Heart left ventricle (tissue), 16 donors: ENCODE measurements at regions not wholly inside any gene's neighbourhood (a gene's known extent, or its start where the extent isn't known, plus 50 kb on each side); places are given as distances from the start of the nearest gene placed in this dataset.

ENCODE experiments used
- ATAC-seq, 4 donors: fragments of 200-7000 bp; cut with Tn5 transposase; one replicate each; pipeline ENCODE4 v1.9.1; 2020 to 2022; ENCODE audit warnings: moderate library complexity in 4 of 4, mild to moderate bottlenecking in 3 of 4, moderate number of reproducible peaks in 1 of 4
- DNase-seq, 5 donors: peaks; one replicate each; pipeline ENCODE4 v3.0.0-alpha.2; 2020
- H3K27ac ChIP-seq, 12 donors: fragments of 200-600 bp; sonication (generic) in 4 of 12; one replicate each; pipeline versions ENCODE4 v1.5.0 to v1.8.0; 2016 to 2022; ENCODE audit warnings: mild to moderate bottlenecking in 2 of 12
- H3K27me3 ChIP-seq, 9 donors: fragments of 200-600 bp; sonication (generic) in 2 of 9; one replicate each; pipeline versions ENCODE4 v1.5.1 to v1.8.0; 2016 to 2022; ENCODE audit warnings: mild to moderate bottlenecking in 3 of 9
- H3K36me3 ChIP-seq, 9 donors: fragments of 200-600 bp; sonication (generic) in 2 of 9; one replicate each; pipeline versions ENCODE4 v1.5.0 to v1.8.0; 2018 to 2022; ENCODE audit warnings: mild to moderate bottlenecking in 2 of 9
- H3K4me1 ChIP-seq, 12 donors: fragments of 200-600 bp; sonication (generic) in 4 of 12; one replicate each; pipeline versions ENCODE4 v1.5.0 to v1.8.0; 2016 to 2022; ENCODE audit warnings: mild to moderate bottlenecking in 3 of 12
- H3K4me3 ChIP-seq, 12 donors: fragments of 200-600 bp; sonication (generic) in 4 of 12; one replicate each; pipeline versions ENCODE4 v1.5.0 to v1.8.0; 2017 to 2022; ENCODE audit warnings: mild to moderate bottlenecking in 9 of 12, moderate library complexity in 4 of 12
- H3K9me3 ChIP-seq, 12 donors: fragments of 200-600 bp; sonication (generic) in 4 of 12; one replicate each; pipeline versions ENCODE4 v1.5.0 to v1.8.0; 2016 to 2022; ENCODE audit warnings: mild to moderate bottlenecking in 1 of 12
- POLR2A ChIP-seq, 2 donors: fragments of 450-650 bp; IDR thresholded peaks; one replicate each; pipeline ENCODE4 v1.6.1; 2017; ENCODE audit warnings: antibody characterized with exemption in 2 of 2, mild to moderate bottlenecking in 2 of 2, moderate library complexity in 2 of 2
- WGBS, 4 donors: extraction: QIAGEN DNeasy Blood & Tissue Kit in 2 of 4; methylation state at CpG; one replicate each; pipeline versions ENCODE4 v1.1.5 to v1.1.7; 2013 to 2018; 5-methylcytosine and 5-hydroxymethylcytosine counted together
- intact Hi-C, 10 donors: fragments of 100-400 bp; cut with DNase I; formaldehyde crosslinking; loops; one replicate each; pipeline versions ENCODE4 v1.11.1 to v1.14.2; 2022
- TF ChIP-seq, protein P1 (sequence below), 12 donors: fragments of 200-600 bp; sonication (generic) in 4 of 12; IDR thresholded peaks; one replicate each; pipeline versions ENCODE4 v1.5.0 to v1.8.0; 2018 to 2022; ENCODE audit warnings: antibody characterized with exemption in 12 of 12, mild to moderate bottlenecking in 5 of 12
- donor health status: ischemic (EF 13 %, LVEDD 7.1; RV severe dilation, severe dysfunction).
- donor health status: healthy with polysubstance abuse.
- donor health status: DM: no; HTN: yes; CAD: no.
- donor health status: DM: no; HTN: no; CAD: no.
- donor health status: ischemic (EF 25% LVEDD 6.9; RV normal size, moderate dysfunction).
- donor health status: ischemic (EF 25% LVEDD 5.7; RV mildly dilated, moderate dysfunction).
- donor health status: healthy.
- donor health status: DM: yes; HTN: yes; CAD: no.
- donor health status: ischemic (EF 35%, LVEDD 5.7; RV mildly dilated, moderate dysfunction).
- donor health status: nonischemic (EF 11% LVEDD 7.7; RV severe dilation, severe dysfunction).
- donor health status: DM: yes; HTN: yes; CAD: no.
- donor health status: PGD.
- donor health status: ischemic (EF 29% LVEDD 5.4; RV normal size, mild dysfunction).
- donor health status: nonischemic (EF 23%, LVEDD 6.1; RV moderate dilation, normal function).

DNA sequence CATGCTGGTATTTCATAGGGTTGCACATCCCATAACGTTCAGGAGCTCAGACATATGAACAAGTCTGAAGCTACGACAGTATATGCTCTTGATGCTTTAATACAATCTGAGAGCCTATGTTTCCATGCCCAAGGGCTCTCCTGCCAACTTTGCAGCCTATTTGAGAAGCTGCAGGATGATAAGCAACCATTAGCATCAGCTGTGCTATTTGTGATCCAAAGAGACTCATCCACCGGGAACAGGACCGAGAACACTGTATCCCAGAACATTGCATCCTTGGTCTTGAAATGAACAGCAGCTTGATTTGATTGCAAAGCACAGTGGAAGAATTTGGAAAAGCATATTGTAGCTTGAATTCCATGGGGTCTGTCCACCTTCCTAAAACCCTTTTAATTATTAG lies 156.2 kb upstream of the PTER start:
- ATAC-seq, result peak in 1 of 4 donors; percentile 58
- Histone ChIP-seq H3K4me3 (no peak overlapping the region), H3K4me1 (no peaks in the 10 kb centered on the region), H3K9me3 (peaks cover 0 to under 1% (median 0%) of the 10 kb centered on the region in 12 donors), H3K27ac (no peak overlapping the region), H3K27me3 (no peaks in the 10 kb centered on the region), H3K36me3 (no peaks in the 10 kb centered on the region)
- DNase-seq, result no peak
- intact Hi-C loops, result no loop called here
- TF ChIP-seq, protein P1, sequence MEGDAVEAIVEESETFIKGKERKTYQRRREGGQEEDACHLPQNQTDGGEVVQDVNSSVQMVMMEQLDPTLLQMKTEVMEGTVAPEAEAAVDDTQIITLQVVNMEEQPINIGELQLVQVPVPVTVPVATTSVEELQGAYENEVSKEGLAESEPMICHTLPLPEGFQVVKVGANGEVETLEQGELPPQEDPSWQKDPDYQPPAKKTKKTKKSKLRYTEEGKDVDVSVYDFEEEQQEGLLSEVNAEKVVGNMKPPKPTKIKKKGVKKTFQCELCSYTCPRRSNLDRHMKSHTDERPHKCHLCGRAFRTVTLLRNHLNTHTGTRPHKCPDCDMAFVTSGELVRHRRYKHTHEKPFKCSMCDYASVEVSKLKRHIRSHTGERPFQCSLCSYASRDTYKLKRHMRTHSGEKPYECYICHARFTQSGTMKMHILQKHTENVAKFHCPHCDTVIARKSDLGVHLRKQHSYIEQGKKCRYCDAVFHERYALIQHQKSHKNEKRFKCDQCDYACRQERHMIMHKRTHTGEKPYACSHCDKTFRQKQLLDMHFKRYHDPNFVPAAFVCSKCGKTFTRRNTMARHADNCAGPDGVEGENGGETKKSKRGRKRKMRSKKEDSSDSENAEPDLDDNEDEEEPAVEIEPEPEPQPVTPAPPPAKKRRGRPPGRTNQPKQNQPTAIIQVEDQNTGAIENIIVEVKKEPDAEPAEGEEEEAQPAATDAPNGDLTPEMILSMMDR (IDR thresholded peaks at IDR 0.05), result no peak
- no peak for TF ChIP-seq POLR2A (IDR thresholded peaks at IDR 0.05)
- WGBS, 4 donors, result 72 to 86% (median 78%) methylated on average over 4 of the region's 4 CpGs

DNA sequence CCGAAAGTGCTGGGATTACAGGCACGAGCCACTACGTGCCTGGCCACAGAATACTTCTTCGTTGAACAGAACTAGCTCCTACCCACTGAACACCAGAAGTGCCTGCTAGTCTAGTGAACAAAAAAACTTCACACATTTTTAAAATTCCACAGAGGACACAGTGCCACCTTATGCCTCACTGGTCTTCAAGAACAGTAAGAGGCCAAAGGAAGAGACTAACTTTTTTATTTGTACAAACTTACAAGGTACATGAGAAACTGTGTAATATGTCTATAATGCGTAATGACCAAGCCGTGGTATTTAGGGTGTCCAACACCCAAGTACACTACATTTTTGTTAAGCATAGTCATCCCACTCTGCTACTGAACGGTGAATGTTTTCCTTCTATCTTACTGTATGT lies 144.4 kb upstream of the PTER start:
- Histone ChIP-seq H3K36me3 (no peaks in the 10 kb centered on the region), H3K4me3 (no peak overlapping the region), H3K4me1 (no peaks in the 10 kb centered on the region), H3K27ac (no peak overlapping the region), H3K27me3 (no peaks in the 10 kb centered on the region), H3K9me3 (no peaks in the 10 kb centered on the region)
- intact Hi-C loops, result no loop called here
- WGBS, 4 donors, result 78 to 86% (median 85%) methylated on average over 7 of the region's 7 CpGs
- TF ChIP-seq, protein P1 (IDR thresholded peaks at IDR 0.05), result no peak
- no peak for TF ChIP-seq POLR2A (IDR thresholded peaks at IDR 0.05)
- ATAC-seq, result no peak
- no peak for DNase-seq

- intact Hi-C loops, result no loop called here
- H3K4me1 ChIP-seq, result no peaks in the 10 kb centered on the region
- DNase-seq, result no peak
- H3K27ac ChIP-seq, result no peak overlapping the region
- H3K27me3 ChIP-seq, result no peaks in the 10 kb centered on the region
- no peak for ATAC-seq
- H3K36me3 ChIP-seq, result no peaks in the 10 kb centered on the region
- H3K9me3 ChIP-seq, result no peaks in the 10 kb centered on the region
- no peak for TF ChIP-seq POLR2A (IDR thresholded peaks at IDR 0.05)
- TF ChIP-seq, protein P1 (IDR thresholded peaks at IDR 0.05), result no peak
- no peak overlapping the region for H3K4me3 ChIP-seq
- 41 to 66% (median 59%) methylated on average over 1 of the region's 1 CpG for WGBS, 4 donors
Measured at GRCh38 chr10:16297069-16297468, 139.7 kb upstream of the PTER start.

DNA sequence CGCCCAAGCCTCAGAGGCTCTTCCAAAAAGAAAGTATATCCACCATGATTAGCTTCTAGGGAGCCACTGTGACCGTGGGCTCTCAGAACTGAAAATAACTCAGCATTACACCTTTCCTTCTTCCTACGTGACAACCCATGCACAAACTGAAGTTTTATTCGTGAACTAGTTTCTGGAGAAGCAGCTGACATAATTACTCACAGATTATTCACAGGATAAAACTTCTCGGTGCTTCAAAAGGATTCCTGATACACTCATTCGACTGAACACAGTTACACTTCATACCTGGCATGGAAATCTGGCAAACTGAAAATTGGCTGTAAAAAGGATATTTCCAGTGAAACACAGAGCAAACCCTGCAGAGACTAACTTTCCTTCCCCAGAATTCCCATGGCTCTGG lies 139.2 kb upstream of the PTER start:
- no peaks in the 10 kb centered on the region for H3K36me3 ChIP-seq
- no peak overlapping the region for H3K27ac ChIP-seq
- no peaks in the 10 kb centered on the region for H3K27me3 ChIP-seq
- DNase-seq, result no peak
- TF ChIP-seq, protein P1 (IDR thresholded peaks at IDR 0.05), result no peak
- no peak for TF ChIP-seq POLR2A (IDR thresholded peaks at IDR 0.05)
- intact Hi-C loops, result no loop called here
- ATAC-seq, result no peak
- WGBS, 4 donors, result 64 to 77% (median 73%) methylated on average over 6 of the region's 6 CpGs
- H3K4me1 ChIP-seq, result no peaks in the 10 kb centered on the region
- H3K4me3 ChIP-seq, result no peak overlapping the region
- no peaks in the 10 kb centered on the region for H3K9me3 ChIP-seq
